ENCODE measurements at regions not wholly inside any gene's neighbourhood (a gene's known extent, or its start where the extent isn't known, plus 50 kb on each side); places are given as distances from the start of the nearest gene placed in this dataset.

- Histone ChIP-seq H3K4me1 (replicated peaks in 1 of 2; ENCODE audit: control insufficient read depth in 2 of 2, insufficient read depth in 2 of 2, low read length in 2 of 2) (no peaks in the 10 kb centered on the region; a peak in 2 of 5 replicates), H4K20me1 (replicated peaks; ENCODE audit: control insufficient read depth, insufficient read depth, low read length) (no peaks in the 10 kb centered on the region), H3K9me1 (ENCODE audit: control insufficient read depth, insufficient read depth, low read length) (no peaks in the 10 kb centered on the region), H3K36me3 (ENCODE audit: control insufficient read depth, insufficient read depth, low read length) (no peaks in the 10 kb centered on the region), H3K4me3 (no peak overlapping the region), H3K27ac (ENCODE audit: extremely low read depth, low read depth, low read length) (no peak overlapping the region), H3K4me2 (ENCODE audit: insufficient read depth, low read length) (no peak overlapping the region), H3K9me3 (replicated peaks; ENCODE audit: control insufficient read depth, insufficient read depth, low read depth, low read length) (no peaks in the 10 kb centered on the region; the same call in 1 of the 2 replicates), H3K9ac (ENCODE audit: insufficient read depth in 1 of 2, low read depth in 2 of 2, low read length in 2 of 2) (no peak overlapping the region), H3K27me3 (ENCODE audit: control insufficient read depth in 2 of 2, insufficient read depth in 2 of 2, low read length in 2 of 2) (peaks cover 14 to 15% of the 10 kb centered on the region in 2 experiments), H2AFZ (ENCODE audit: low read depth, low read length) (no peak overlapping the region), H3K79me2 (ENCODE audit: control insufficient read depth, insufficient read depth, low read length) (no peaks in the 10 kb centered on the region)
- TF ChIP-seq FOXJ2 (tag; IDR thresholded peaks at IDR 0.05) (no peak), POU5F1 (IDR thresholded peaks at IDR 0.05; ENCODE audit: borderline replicate concordance, low read depth, low read length, partially characterized antibody) (no peak), EHMT2 (IDR thresholded peaks at IDR 0.05) (no peak), ZNF76 (CRISPR knock-in tag; IDR thresholded peaks at IDR 0.05; ENCODE audit: borderline replicate concordance) (no peak), SIRT6 (IDR thresholded peaks at IDR 0.05; ENCODE audit: low read depth, low read length) (no peak), NFXL1 (CRISPR knock-in tag; IDR thresholded peaks at IDR 0.05) (no peak), PBX2 (CRISPR knock-in tag; IDR thresholded peaks at IDR 0.05; ENCODE audit: low read depth) (no peak), PBX2 (tag; conservative IDR thresholded peaks at IDR 0.05; ENCODE audit: low read depth) (no peak), MAFG (tag; conservative IDR thresholded peaks at IDR 0.05) (no peak)
- DNase-seq (ENCODE audit: extremely low read depth in 1 of 4, low spot score in 3 of 4) (no peak), FAIRE-seq (no peak), ATAC-seq (no peak)
- WGBS (ENCODE audit: insufficient coverage, low coverage, missing lambda C conversion rate), result 21% methylated on average over 6 of the region's 6 CpGs
- in situ Hi-C loops (cut with MboI), result no loop called here
- ChIA-PET POLR2A (no interaction called here), CTCF (ENCODE audit: low intra/inter-chr PET ratio) (no interaction called here)
- intact Hi-C loops (cut with micrococcal nuclease), result no loop called here
- BruUV-seq (replicated peaks), result no TSS peak
These were observed 94.7 kb upstream of the ANKRD55 start for GRCh38 chr5:56327809-56328208.

Data from K562 (cell line).